Upper lobe of right lung (tissue), 1 donor: ENCODE measurements at regions not wholly inside any gene's neighbourhood (a gene's known extent, or its start where the extent isn't known, plus 50 kb on each side); places are given as distances from the start of the nearest gene placed in this dataset.

Experiments
- ATAC-seq: fragments of 200-7000 bp; cut with Tn5 transposase; one replicate; pipeline ENCODE4 v1.9.1; 2020; ENCODE audit warnings: mild to moderate bottlenecking, moderate library complexity
- DNase-seq: peaks from one replicate; pipeline ENCODE4 v3.0.0-alpha.2; 2020
- H3K27ac ChIP-seq: fragments of 200-600 bp; one replicate; pipeline ENCODE4 v1.8.0; 2022
- H3K27me3 ChIP-seq: fragments of 200-600 bp; one replicate; pipeline ENCODE4 v1.8.0; 2022; ENCODE audit warnings: mild to moderate bottlenecking
- H3K36me3 ChIP-seq: fragments of 200-600 bp; one replicate; pipeline ENCODE4 v1.8.0; 2022
- H3K4me1 ChIP-seq: fragments of 200-600 bp; one replicate; pipeline ENCODE4 v1.8.0; 2022
- H3K4me3 ChIP-seq: fragments of 200-600 bp; one replicate; pipeline ENCODE4 v1.8.0; 2022; ENCODE audit warnings: mild to moderate bottlenecking
- H3K9me3 ChIP-seq: fragments of 200-600 bp; one replicate; pipeline ENCODE4 v1.8.0; 2022
- CTCF ChIP-seq: fragments of 200-600 bp; IDR thresholded peaks from one replicate; pipeline ENCODE4 v1.8.0; 2022; ENCODE audit warnings: antibody characterized with exemption
- intact Hi-C: fragments of 100-400 bp; cut with DNase I; formaldehyde crosslinking; loops from one replicate; pipeline ENCODE4 v1.11.0; 2022
- donor health status: DM: no; HTN: yes; CAD: no; lungs with severe emphysema.

- no peak overlapping the region for H3K27ac ChIP-seq
- no peak for TF ChIP-seq CTCF
- H3K4me1 ChIP-seq = no peaks in the 10 kb centered on the region
- ATAC-seq (no peak), DNase-seq (no peak)
- H3K9me3 ChIP-seq = no peaks in the 10 kb centered on the region
- no peak overlapping the region for H3K4me3 ChIP-seq
- no peaks in the 10 kb centered on the region for H3K27me3 ChIP-seq
- no peaks in the 10 kb centered on the region for H3K36me3 ChIP-seq
- intact Hi-C loops = no loop called here
Measured at GRCh38 chr13:31530922-31531321, 208.4 kb upstream of the RXFP2 start.

- Histone ChIP-seq H3K9me3 (no peaks in the 10 kb centered on the region), H3K36me3 (no peaks in the 10 kb centered on the region), H3K27me3 (no peaks in the 10 kb centered on the region), H3K4me3 (no peak overlapping the region), H3K27ac (no peak overlapping the region), H3K4me1 (no peaks in the 10 kb centered on the region)
- TF ChIP-seq CTCF = no peak
- no peak for ATAC-seq
- DNase-seq = no peak
- intact Hi-C loops = no loop called here
Measured at GRCh38 chr13:31537052-31537451, 202.3 kb upstream of the RXFP2 start.

GRCh38 chr13:31538067-31539042, 201.0 kb upstream of the RXFP2 start:
- ATAC-seq (peak; percentile 69), DNase-seq (no peak)
- Histone ChIP-seq H3K4me1 (no peaks in the 10 kb centered on the region), H3K9me3 (no peaks in the 10 kb centered on the region), H3K27me3 (no peaks in the 10 kb centered on the region), H3K36me3 (no peaks in the 10 kb centered on the region), H3K27ac (no peak overlapping the region), H3K4me3 (no peak overlapping the region)
- TF ChIP-seq CTCF = peak; percentile 51
- intact Hi-C loops = no loop called here

- H3K9me3 ChIP-seq = no peaks in the 10 kb centered on the region
- no peak overlapping the region for H3K27ac ChIP-seq
- H3K27me3 ChIP-seq = no peaks in the 10 kb centered on the region
- DNase-seq (no peak), ATAC-seq (no peak)
- TF ChIP-seq CTCF = no peak
- intact Hi-C loops = no loop called here
- H3K36me3 ChIP-seq = no peaks in the 10 kb centered on the region
- H3K4me3 ChIP-seq = no peak overlapping the region
- H3K4me1 ChIP-seq = no peaks in the 10 kb centered on the region
Measured at GRCh38 chr13:31540281-31540680, 199.0 kb upstream of the RXFP2 start.

GRCh38 chr13:31543190-31543589, 196.1 kb upstream of the RXFP2 start:
- Histone ChIP-seq H3K27me3 (no peaks in the 10 kb centered on the region), H3K9me3 (no peaks in the 10 kb centered on the region), H3K27ac (no peak overlapping the region), H3K4me3 (no peak overlapping the region), H3K4me1 (no peaks in the 10 kb centered on the region), H3K36me3 (no peaks in the 10 kb centered on the region)
- TF ChIP-seq CTCF = no peak
- no peak for ATAC-seq
- DNase-seq = no peak
- intact Hi-C loops = no loop called here
